Kidney epithelial cell (primary cell): ENCODE measurements at regions not wholly inside any gene's neighbourhood (a gene's known extent, or its start where the extent isn't known, plus 50 kb on each side); places are given as distances from the start of the nearest gene placed in this dataset.

Experiments used
- DNase-seq: peaks from one replicate; pipeline ENCODE4 v3.0.0-alpha.2; 2010; ENCODE audit warnings: low read depth
- H3K27me3 ChIP-seq: 2 replicates; pipeline ENCODE4 v1.6.0; 2011; ENCODE audit warnings: low read length; ENCODE audit not compliant: control insufficient read depth, insufficient read depth
- H3K36me3 ChIP-seq: 2 replicates; pipeline ENCODE4 v1.5.1; 2011; ENCODE audit warnings: low read length; ENCODE audit not compliant: control insufficient read depth, insufficient read depth
- H3K4me3 ChIP-seq: 2 replicates; pipeline ENCODE4 v1.5.1; 2011; ENCODE audit warnings: low read depth, mild to moderate bottlenecking, control low read depth, low read length
- CTCF ChIP-seq: IDR thresholded peaks from 2 replicates; pipeline ENCODE4 v1.5.1; 2011; ENCODE audit warnings: mild to moderate bottlenecking, moderate library complexity, low read length, control low read depth, inconsistent platforms; ENCODE audit not compliant: insufficient read depth, poor library complexity, severe bottlenecking

GRCh38 chr10:123529146-123529760 lies 136.9 kb upstream of the GPR26 start:
- no peak for DNase-seq
- TF ChIP-seq CTCF = no peak
- Histone ChIP-seq H3K27me3 (no peaks in the 10 kb centered on the region), H3K36me3 (no peaks in the 10 kb centered on the region), H3K4me3 (no peak overlapping the region)

DNA sequence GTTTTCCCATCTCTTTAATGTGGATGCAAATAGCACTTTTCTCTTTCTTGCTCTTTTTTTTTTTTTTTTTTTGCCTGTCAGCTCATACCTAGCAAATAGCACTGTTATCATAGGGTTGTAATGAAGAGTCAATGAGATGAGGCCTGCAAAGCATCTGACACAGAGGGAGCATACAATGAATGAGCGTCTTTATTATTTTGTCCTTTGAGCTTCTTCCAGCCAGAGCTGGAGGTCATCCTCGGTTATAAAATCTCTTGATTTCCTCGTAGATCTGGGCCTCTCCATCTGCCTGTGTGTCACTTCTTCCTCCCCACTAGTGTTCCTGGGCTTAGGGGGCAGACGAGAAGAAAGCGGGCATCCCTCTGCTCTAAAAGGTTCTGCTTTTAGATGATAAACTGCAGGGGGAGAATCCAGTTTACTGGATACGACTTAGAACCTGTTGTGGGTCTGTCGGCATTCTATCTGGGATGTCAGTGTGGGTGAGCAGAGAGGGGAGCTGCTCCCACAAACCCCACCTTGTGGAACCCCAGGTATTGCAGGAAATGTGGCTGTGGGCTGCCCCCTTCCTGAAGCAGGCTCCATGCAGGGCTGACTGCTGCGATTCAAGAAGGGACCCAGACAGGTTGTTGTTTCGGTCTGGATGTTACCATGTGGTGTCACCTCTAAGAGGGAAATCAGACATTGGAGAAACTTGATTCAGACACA lies 135.8 kb upstream of the GPR26 start:
- no peak overlapping the region for H3K4me3 ChIP-seq
- no peaks in the 10 kb centered on the region for H3K36me3 ChIP-seq
- H3K27me3 ChIP-seq = no peaks in the 10 kb centered on the region
- no peak for TF ChIP-seq CTCF
- no peak for DNase-seq

- Histone ChIP-seq H3K4me3 (no peak overlapping the region), H3K36me3 (no peaks in the 10 kb centered on the region), H3K27me3 (no peaks in the 10 kb centered on the region)
- TF ChIP-seq CTCF = no peak
- DNase-seq = no peak
Observed at GRCh38 chr10:123535386-123535785, 130.8 kb upstream of the GPR26 start.

GRCh38 chr10:123536176-123536845 lies 129.8 kb upstream of the GPR26 start:
- TF ChIP-seq CTCF = no peak
- H3K27me3 ChIP-seq = no peaks in the 10 kb centered on the region
- DNase-seq = no peak
- H3K36me3 ChIP-seq = no peaks in the 10 kb centered on the region
- H3K4me3 ChIP-seq = no peak overlapping the region

DNA sequence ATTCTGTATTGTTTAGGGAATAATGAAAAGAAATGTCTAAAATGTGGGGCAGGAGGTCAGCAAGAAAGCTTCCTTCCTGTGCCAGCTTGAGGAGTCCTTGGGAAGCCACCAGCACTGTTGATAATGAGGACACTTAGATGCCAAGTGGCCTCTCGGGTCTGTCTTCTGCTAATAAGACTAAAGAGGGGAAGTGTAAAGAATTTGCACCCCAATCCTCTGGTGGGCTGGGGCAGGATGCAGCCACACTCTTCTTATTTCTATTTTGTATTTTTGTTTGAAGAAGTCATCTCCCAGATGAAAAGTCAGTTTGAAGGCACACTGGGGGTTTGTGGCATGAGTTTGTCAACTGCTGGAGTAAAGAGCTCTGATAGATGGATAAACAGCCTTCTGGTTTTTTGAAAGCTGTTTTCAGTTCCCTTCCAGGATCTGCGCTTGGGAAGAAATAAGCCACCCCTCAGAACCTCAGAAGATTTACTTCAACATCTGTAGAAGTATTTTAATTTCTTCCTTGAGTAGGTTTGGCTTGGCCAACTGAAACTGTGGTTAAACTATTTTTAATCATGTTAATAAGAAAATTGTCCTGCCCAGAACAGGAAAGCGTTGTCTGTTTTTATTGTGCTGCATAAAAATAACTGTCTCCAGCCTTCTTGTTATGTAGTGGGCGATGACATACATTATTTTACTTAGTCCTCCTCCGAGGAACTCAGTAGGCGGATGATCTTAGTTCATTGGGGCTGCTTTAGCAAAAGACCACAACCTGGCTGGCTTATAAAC lies 128.8 kb upstream of the GPR26 start:
- no peak for TF ChIP-seq CTCF
- Histone ChIP-seq H3K36me3 (no peaks in the 10 kb centered on the region), H3K4me3 (no peak overlapping the region), H3K27me3 (no peaks in the 10 kb centered on the region)
- DNase-seq = no peak
